ENCODE measurements at regions not wholly inside any gene's neighbourhood (a gene's known extent, or its start where the extent isn't known, plus 50 kb on each side); places are given as distances from the start of the nearest gene placed in this dataset.

GRCh38 chr16:5252791-5253190, 155.2 kb upstream of the EEF2KMT start:
- TF ChIP-seq REST (IDR thresholded peaks at IDR 0.05; ENCODE audit: insufficient read depth in 1 of 2, low read depth in 2 of 2, low read length in 2 of 2) (no peak), TAF1 (IDR thresholded peaks at IDR 0.05; ENCODE audit: borderline replicate concordance, insufficient read depth, low read length) (no peak), POLR2AphosphoS5 (IDR thresholded peaks at IDR 0.05; ENCODE audit: low read depth, low read length) (no peak), SIN3A (IDR thresholded peaks at IDR 0.05; ENCODE audit: borderline replicate concordance, insufficient read depth, low read length) (no peak), FOXP2 (optimal IDR thresholded peaks at IDR 0.05; ENCODE audit: borderline replicate concordance, extremely low read depth, extremely low read length, insufficient read depth) (no peak)

GRCh38 chr16:5235119-5235518, 137.5 kb upstream of the EEF2KMT start:
- TF ChIP-seq TAF1 (IDR thresholded peaks at IDR 0.05; ENCODE audit: borderline replicate concordance, insufficient read depth, low read length) (no peak), POLR2AphosphoS5 (IDR thresholded peaks at IDR 0.05; ENCODE audit: low read depth, low read length) (no peak), SIN3A (IDR thresholded peaks at IDR 0.05; ENCODE audit: borderline replicate concordance, insufficient read depth, low read length) (no peak), FOXP2 (optimal IDR thresholded peaks at IDR 0.05; ENCODE audit: borderline replicate concordance, extremely low read depth, extremely low read length, insufficient read depth) (no peak), REST (IDR thresholded peaks at IDR 0.05; ENCODE audit: insufficient read depth in 1 of 2, low read depth in 2 of 2, low read length in 2 of 2) (no peak)

- no peak for TF ChIP-seq POLR2AphosphoS5 (IDR thresholded peaks at IDR 0.05; ENCODE audit: low read depth, low read length)
- TF ChIP-seq REST (IDR thresholded peaks at IDR 0.05; ENCODE audit: insufficient read depth in 1 of 2, low read depth in 2 of 2, low read length in 2 of 2), result no peak
- no peak for TF ChIP-seq SIN3A (IDR thresholded peaks at IDR 0.05; ENCODE audit: borderline replicate concordance, insufficient read depth, low read length)
- TF ChIP-seq TAF1 (IDR thresholded peaks at IDR 0.05; ENCODE audit: borderline replicate concordance, insufficient read depth, low read length), result no peak
- TF ChIP-seq FOXP2 (optimal IDR thresholded peaks at IDR 0.05; ENCODE audit: borderline replicate concordance, extremely low read depth, extremely low read length, insufficient read depth), result no peak
These were observed 136.9 kb upstream of the EEF2KMT start for GRCh38 chr16:5234295-5235050.

- TF ChIP-seq POLR2AphosphoS5 (IDR thresholded peaks at IDR 0.05; ENCODE audit: low read depth, low read length), result no peak
- no peak for TF ChIP-seq SIN3A (IDR thresholded peaks at IDR 0.05; ENCODE audit: borderline replicate concordance, insufficient read depth, low read length)
- no peak for TF ChIP-seq FOXP2 (optimal IDR thresholded peaks at IDR 0.05; ENCODE audit: borderline replicate concordance, extremely low read depth, extremely low read length, insufficient read depth)
- no peak for TF ChIP-seq TAF1 (IDR thresholded peaks at IDR 0.05; ENCODE audit: borderline replicate concordance, insufficient read depth, low read length)
- no peak for TF ChIP-seq REST (IDR thresholded peaks at IDR 0.05; ENCODE audit: insufficient read depth in 1 of 2, low read depth in 2 of 2, low read length in 2 of 2)
These were observed 133.7 kb upstream of the EEF2KMT start for GRCh38 chr16:5231246-5231759.
